Activated naive CD4-positive, alpha-beta T cell treated with anti-CD3 and anti-CD28 coated beads, Interleukin-2, amount 50 U/mL, for 72 hours (primary cell): ENCODE measurements at regions not wholly inside any gene's neighbourhood (a gene's known extent, or its start where the extent isn't known, plus 50 kb on each side); places are given as distances from the start of the nearest gene placed in this dataset.

Experiments
- ATAC-seq, 2 donors: fragments of 150-1000 bp; cut with Tn5 transposase; 2 replicates each; pipeline ENCODE4 v1.10.0; 2021; ENCODE audit warnings: mild to moderate bottlenecking in 2 of 2, moderate library complexity in 2 of 2
- DNase-seq, 2 donors: peaks; one replicate each; pipeline ENCODE4 v3.0.0; 2021 to 2022; ENCODE audit warnings: low spot score in 2 of 2
- H3K27ac Mint-ChIP-seq, 2 donors: one replicate each; pipeline ENCODE4 v1.8.0; 2022; ENCODE audit warnings: mild to moderate bottlenecking in 2 of 2, mixed read lengths in 2 of 2
- H3K36me3 Mint-ChIP-seq, 2 donors: one replicate each; pipeline ENCODE4 v1.8.0; 2022; ENCODE audit warnings: mixed read lengths in 2 of 2
- H3K9me3 Mint-ChIP-seq, 2 donors: one replicate each; pipeline ENCODE4 v1.8.0; 2022; ENCODE audit warnings: mixed read lengths in 2 of 2

DNA sequence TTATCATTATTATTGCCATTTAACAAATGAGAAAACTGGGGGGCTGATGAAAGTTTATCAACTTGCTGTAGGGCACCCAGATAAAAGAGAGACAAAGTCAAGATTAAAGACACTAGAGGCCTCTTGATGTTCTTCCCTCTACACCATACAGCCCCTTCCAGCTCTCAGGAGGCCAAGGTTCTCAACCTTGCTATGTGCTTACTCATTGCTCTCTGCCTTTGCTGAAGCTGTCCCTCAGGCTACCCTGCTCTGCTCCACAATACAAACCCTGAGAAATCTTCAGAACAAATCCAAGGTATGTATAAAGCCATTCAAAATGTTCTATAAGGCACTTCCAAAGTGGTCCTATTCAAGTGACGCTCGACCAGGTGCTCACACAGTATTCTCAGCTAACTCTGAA is 329.9 kb upstream of the TNP1 start:
- DNase-seq (no peak), ATAC-seq (no peak)
- H3K9me3 Mint-ChIP-seq = peaks cover 0 to 5% of the 10 kb centered on the region in 2 donors
- H3K27ac Mint-ChIP-seq = no peak overlapping the region
- H3K36me3 Mint-ChIP-seq = no peaks in the 10 kb centered on the region

- Mint-ChIP-seq H3K36me3 (no peaks in the 10 kb centered on the region), H3K27ac (no peak overlapping the region), H3K9me3 (peaks cover 0 to 5% of the 10 kb centered on the region in 2 donors)
- no peak for ATAC-seq
- no peak for DNase-seq
These were observed 329.3 kb upstream of the TNP1 start for GRCh38 chr2:217189131-217189530.

GRCh38 chr2:217186668-217187159 is 326.9 kb upstream of the TNP1 start:
- no peaks in the 10 kb centered on the region for H3K36me3 Mint-ChIP-seq
- H3K27ac Mint-ChIP-seq = no peak overlapping the region
- DNase-seq (no peak), ATAC-seq (no peak)
- peaks cover 0 to 5% of the 10 kb centered on the region in 2 donors for H3K9me3 Mint-ChIP-seq

DNA sequence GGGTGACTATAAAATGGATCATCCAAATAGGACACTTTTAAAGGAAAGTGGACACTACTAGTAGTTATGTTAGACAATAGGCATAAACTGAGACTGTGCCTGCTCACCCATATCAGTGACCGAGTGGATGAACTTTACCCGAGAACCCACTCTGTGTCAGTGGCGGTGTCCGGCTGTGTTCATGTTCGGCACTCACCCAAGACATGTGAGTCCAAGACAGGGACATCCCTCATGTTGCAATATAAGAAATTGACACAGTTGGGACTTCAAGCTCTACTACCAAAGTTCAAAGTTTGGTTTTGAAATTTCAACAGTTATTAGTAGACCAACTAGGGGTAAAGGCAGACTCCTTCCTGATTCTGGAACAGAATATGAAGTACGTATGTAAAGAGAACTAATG is 326.3 kb upstream of the TNP1 start:
- H3K36me3 Mint-ChIP-seq = no peaks in the 10 kb centered on the region
- ATAC-seq = no peak
- peaks cover 0 to 1% of the 10 kb centered on the region in 2 donors for H3K9me3 Mint-ChIP-seq
- H3K27ac Mint-ChIP-seq = no peak overlapping the region
- DNase-seq = no peak

DNA sequence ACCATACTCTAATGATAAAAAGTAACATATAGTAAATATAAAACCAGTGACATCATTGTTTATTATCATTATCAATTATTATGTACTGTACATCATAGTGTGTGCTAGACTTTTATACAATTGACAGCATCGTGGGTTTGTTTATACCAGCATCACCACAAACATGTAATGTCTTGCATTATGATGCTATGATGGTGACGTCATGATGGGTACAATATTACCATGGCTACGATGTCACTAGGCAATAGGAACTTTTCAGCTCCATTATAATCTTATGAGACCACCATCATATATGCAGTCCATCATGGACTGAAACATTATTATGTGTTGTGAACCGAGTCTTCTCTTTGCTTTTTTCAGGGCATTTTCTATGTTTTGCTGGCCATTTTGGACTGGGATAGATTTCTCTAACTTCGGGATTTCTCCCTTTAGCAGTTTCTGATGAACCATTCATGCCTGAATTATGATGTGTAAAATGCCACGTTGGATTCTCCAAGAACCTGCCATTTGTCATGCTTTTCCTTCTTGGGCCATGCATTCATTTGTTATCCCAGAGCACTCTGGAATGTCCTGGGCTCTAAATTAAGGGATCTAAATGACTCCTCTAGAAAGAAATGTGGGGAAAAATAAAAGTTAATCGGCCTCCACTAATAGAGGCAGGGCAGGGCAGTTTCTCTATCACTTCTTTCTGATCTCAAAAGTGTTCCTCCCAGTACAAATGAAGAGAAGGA is 325.6 kb upstream of the TNP1 start:
- H3K36me3 Mint-ChIP-seq = no peaks in the 10 kb centered on the region
- DNase-seq (no peak), ATAC-seq (no peak)
- H3K27ac Mint-ChIP-seq = no peak overlapping the region
- no peaks in the 10 kb centered on the region for H3K9me3 Mint-ChIP-seq

DNA sequence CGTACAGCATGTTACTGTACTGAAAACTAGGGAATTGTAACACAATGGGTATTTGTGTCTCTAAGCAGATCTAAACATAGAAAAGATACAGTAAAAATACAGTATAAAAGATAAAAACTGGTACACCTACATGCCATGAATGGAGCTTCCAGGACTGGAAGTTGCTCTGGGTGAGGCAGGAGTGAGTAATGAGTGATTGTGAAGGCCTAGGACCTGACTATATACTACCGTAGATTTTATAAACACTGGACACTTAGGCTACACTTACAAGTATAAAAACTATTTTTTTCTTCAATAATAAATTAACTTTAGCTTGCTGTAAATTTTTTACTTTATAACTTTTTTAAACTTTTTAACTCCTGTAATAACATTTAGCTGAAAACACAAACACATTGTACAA is 324.4 kb upstream of the TNP1 start:
- ATAC-seq (no peak), DNase-seq (no peak)
- Mint-ChIP-seq H3K9me3 (peaks cover 0 to 4% of the 10 kb centered on the region in 2 donors), H3K36me3 (no peaks in the 10 kb centered on the region), H3K27ac (no peak overlapping the region)

GRCh38 chr2:217183471-217183870 is 323.6 kb upstream of the TNP1 start:
- ATAC-seq = no peak
- Mint-ChIP-seq H3K36me3 (no peaks in the 10 kb centered on the region), H3K9me3 (peaks cover 0 to 4% of the 10 kb centered on the region in 2 donors), H3K27ac (no peak overlapping the region)
- no peak for DNase-seq

DNA sequence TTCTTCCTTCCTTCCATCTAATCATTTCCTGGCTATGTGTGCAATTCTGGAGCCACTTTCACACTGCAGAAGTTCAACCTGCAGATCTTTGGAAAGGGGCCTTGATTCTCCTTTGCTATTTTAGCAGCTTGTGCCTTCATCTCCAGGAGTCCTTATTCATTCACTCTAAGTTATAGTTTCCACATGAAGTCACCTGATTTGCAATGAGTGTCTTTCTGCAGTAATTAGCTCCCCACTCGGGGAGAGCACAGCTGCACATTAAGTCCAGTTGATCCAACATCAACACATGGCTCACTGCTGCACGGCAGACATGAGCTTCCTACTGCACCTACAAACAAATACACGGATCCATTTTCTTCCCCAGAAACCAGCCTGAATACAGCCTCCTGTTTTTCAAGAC is 323.1 kb upstream of the TNP1 start:
- no peak for ATAC-seq

GRCh38 chr2:217181512-217181911 is 321.6 kb upstream of the TNP1 start:
- H3K36me3 Mint-ChIP-seq = no peaks in the 10 kb centered on the region
- DNase-seq (no peak), ATAC-seq (no peak)
- H3K9me3 Mint-ChIP-seq = peaks cover 3 to 6% of the 10 kb centered on the region in 2 donors
- no peak overlapping the region for H3K27ac Mint-ChIP-seq

More for the DNA sequence above, 323.1 kb upstream of the TNP1 start:
- H3K27ac Mint-ChIP-seq = no peak overlapping the region
- no peak for DNase-seq
- H3K9me3 Mint-ChIP-seq = peaks cover 0 to 4% of the 10 kb centered on the region in 2 donors
- no peaks in the 10 kb centered on the region for H3K36me3 Mint-ChIP-seq

GRCh38 chr2:217179854-217180253 is 320.0 kb upstream of the TNP1 start:
- Mint-ChIP-seq H3K27ac (no peak overlapping the region), H3K36me3 (no peaks in the 10 kb centered on the region), H3K9me3 (peaks cover 9 to 12% of the 10 kb centered on the region in 2 donors)
- ATAC-seq = no peak
- DNase-seq = no peak

DNA sequence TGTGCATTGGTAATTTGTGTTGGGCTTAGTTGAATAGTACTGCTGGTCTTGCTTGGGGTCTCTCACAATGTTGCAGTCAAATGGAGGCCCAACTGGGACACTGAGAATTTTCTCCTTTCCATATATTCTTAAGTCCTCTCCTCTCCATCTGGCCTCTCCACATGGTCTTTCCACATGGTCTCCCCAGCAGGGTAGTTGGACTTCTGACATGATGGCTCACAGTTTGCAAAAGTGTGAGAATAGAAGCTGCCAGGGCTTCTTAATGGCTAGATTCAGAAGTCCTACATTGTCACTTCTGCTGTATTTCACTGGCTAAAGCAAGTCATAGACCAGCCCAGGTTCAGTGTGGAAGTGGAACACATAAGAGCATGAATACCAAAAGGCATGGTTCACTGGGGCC is 318.5 kb upstream of the TNP1 start:
- DNase-seq (no peak), ATAC-seq (no peak)
- Mint-ChIP-seq H3K9me3 (peaks cover 9 to 12% of the 10 kb centered on the region in 2 donors), H3K36me3 (no peaks in the 10 kb centered on the region), H3K27ac (no peak overlapping the region)

DNA sequence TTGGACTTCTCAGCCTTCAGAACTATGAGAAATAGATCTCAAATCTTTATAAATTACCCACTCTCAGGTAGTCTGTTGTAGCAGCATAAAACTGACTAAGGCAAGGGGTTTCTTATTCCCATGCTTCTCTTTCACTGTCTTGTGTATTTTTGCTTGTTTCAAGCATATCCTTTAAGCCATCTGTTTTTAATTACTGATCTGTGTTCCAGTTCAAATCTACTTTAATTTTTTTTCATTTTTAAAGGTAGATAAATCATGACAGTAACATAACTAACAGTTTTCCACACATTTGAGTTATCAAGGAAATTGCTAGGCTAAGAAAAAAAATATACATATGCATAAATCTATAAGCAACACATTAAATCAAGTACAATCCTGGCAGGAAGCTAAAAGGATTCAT is 317.9 kb upstream of the TNP1 start:
- DNase-seq (no peak), ATAC-seq (no peak)
- Mint-ChIP-seq H3K27ac (no peak overlapping the region), H3K36me3 (no peaks in the 10 kb centered on the region), H3K9me3 (peaks cover 9 to 12% of the 10 kb centered on the region in 2 donors)

DNA sequence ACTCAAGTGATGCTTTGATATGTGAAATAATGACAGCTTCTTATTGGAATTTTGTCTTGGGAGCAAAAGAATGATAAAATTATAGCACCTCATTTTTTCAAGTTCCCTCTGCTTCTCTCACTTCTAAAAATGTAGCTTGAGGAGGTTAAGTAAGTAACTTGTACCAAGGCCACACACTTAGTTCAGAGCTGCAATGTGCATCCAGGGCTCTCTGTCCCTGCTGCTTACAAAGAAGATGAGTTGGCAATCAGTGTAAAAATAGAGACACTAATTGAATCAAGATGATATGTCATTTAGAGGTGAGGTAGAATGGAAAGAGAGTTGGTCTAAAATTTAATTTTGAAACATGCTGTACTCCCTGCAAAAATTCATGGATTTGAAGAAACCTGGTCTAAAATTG is 312.0 kb upstream of the TNP1 start:
- Mint-ChIP-seq H3K27ac (no peak overlapping the region), H3K36me3 (peaks cover 5 to 11% of the 10 kb centered on the region in 2 donors), H3K9me3 (peaks cover 8 to 17% of the 10 kb centered on the region in 2 donors)
- no peak for ATAC-seq
- no peak for DNase-seq

- H3K9me3 Mint-ChIP-seq = peaks cover 0 to 7% of the 10 kb centered on the region in 2 donors
- H3K27ac Mint-ChIP-seq = no peak overlapping the region
- peaks cover 5 to 11% of the 10 kb centered on the region in 2 donors for H3K36me3 Mint-ChIP-seq
- DNase-seq = no peak
- ATAC-seq = no peak
These were observed 308.6 kb upstream of the TNP1 start for GRCh38 chr2:217168496-217168895.

GRCh38 chr2:217167531-217167930 is 307.7 kb upstream of the TNP1 start:
- DNase-seq (no peak), ATAC-seq (no peak)
- H3K27ac Mint-ChIP-seq = no peak overlapping the region
- H3K36me3 Mint-ChIP-seq = peaks cover 5 to 11% of the 10 kb centered on the region in 2 donors
- H3K9me3 Mint-ChIP-seq = peaks cover 0 to 7% of the 10 kb centered on the region in 2 donors

- ATAC-seq (peak in 1 of 2 donors; percentile 49), DNase-seq (no peak)
- Mint-ChIP-seq H3K36me3 (peaks cover 1 to 11% of the 10 kb centered on the region in 2 donors), H3K9me3 (peaks cover 0 to 4% of the 10 kb centered on the region in 2 donors), H3K27ac (no peak overlapping the region)
These were observed 306.5 kb upstream of the TNP1 start for GRCh38 chr2:217166241-217166850.

GRCh38 chr2:217165547-217165946 is 305.7 kb upstream of the TNP1 start:
- ATAC-seq = no peak
- Mint-ChIP-seq H3K36me3 (peaks cover 0 to 6% of the 10 kb centered on the region in 2 donors), H3K9me3 (no peaks in the 10 kb centered on the region), H3K27ac (no peak overlapping the region)
- DNase-seq = no peak

GRCh38 chr2:217163987-217164386 is 304.1 kb upstream of the TNP1 start:
- H3K27ac Mint-ChIP-seq = no peak overlapping the region
- no peak for ATAC-seq

More at GRCh38 chr2:217163987-217164386, 304.1 kb upstream of the TNP1 start:
- DNase-seq = no peak
- no peaks in the 10 kb centered on the region for H3K36me3 Mint-ChIP-seq
- no peaks in the 10 kb centered on the region for H3K9me3 Mint-ChIP-seq
